CD4-positive, CD25-positive, alpha-beta regulatory T cell (primary cell): ENCODE measurements at regions not wholly inside any gene's neighbourhood (a gene's known extent, or its start where the extent isn't known, plus 50 kb on each side); places are given as distances from the start of the nearest gene placed in this dataset.
"Not testable (repeated sequence)": the region's sequence is repeated elsewhere in the genome, so short reads cannot be mapped to it uniquely, and the experiment has no call there.

Experiments
- ATAC-seq, 2 donors: fragments of 150-1000 bp; cut with Tn5 transposase; one replicate each; pipeline ENCODE4 v1.10.0; 2021; ENCODE audit warnings: low read depth in 2 of 2, moderate number of reproducible peaks in 2 of 2, moderate library complexity in 1 of 2
- DNase-seq, 3 donors: peaks; one replicate each; pipeline versions ENCODE4 v3.0.0 to v3.0.0-alpha.2; 2012 to 2022; ENCODE audit warnings: mixed read lengths in 1 of 3
- H3K27ac ChIP-seq: one replicate; pipeline ENCODE4 v1.7.0; 2013; ENCODE audit warnings: mild to moderate bottlenecking, low read length; ENCODE audit not compliant: insufficient read depth, poor library complexity, severe bottlenecking
- H3K27me3 ChIP-seq: one replicate; pipeline ENCODE4 v1.7.0; 2013; ENCODE audit warnings: low read length; ENCODE audit not compliant: control insufficient read depth, insufficient read depth
- H3K36me3 ChIP-seq: one replicate; pipeline ENCODE4 v1.7.0; 2013; ENCODE audit warnings: mild to moderate bottlenecking, low read length, moderate library complexity; ENCODE audit not compliant: control insufficient read depth, insufficient read depth
- H3K4me1 ChIP-seq: 2 replicates; pipeline ENCODE4 v1.7.0; 2013; ENCODE audit warnings: mild to moderate bottlenecking, low read length; ENCODE audit not compliant: insufficient read depth, control insufficient read depth, poor library complexity, severe bottlenecking
- H3K4me3 ChIP-seq: one replicate; pipeline ENCODE4 v1.7.0; 2013; ENCODE audit warnings: low read depth, mild to moderate bottlenecking, low read length, moderate library complexity
- H3K9me3 ChIP-seq, 2 experiments: 1 replicate in 1 of 2; 2 replicates in 1 of 2; pipeline ENCODE4 v1.7.0; 2013; ENCODE audit warnings: low read length in 2 of 2, mild to moderate bottlenecking in 1 of 2, moderate library complexity in 1 of 2; ENCODE audit not compliant: control insufficient read depth in 2 of 2
- H3K27ac Mint-ChIP-seq, 3 donors: one replicate each; pipeline ENCODE4 v1.8.0; 2020 to 2022; ENCODE audit warnings: mild to moderate bottlenecking in 3 of 3, mixed read lengths in 3 of 3, moderate library complexity in 2 of 3
- H3K27me3 Mint-ChIP-seq: one replicate; pipeline ENCODE4 v1.8.0; 2022; ENCODE audit warnings: mild to moderate bottlenecking, mixed read lengths
- H3K36me3 Mint-ChIP-seq: one replicate; pipeline ENCODE4 v1.8.0; 2020; ENCODE audit warnings: mixed read lengths
- H3K4me1 Mint-ChIP-seq, 4 donors: one replicate each; pipeline ENCODE4 v1.8.0; 2020 to 2022; ENCODE audit warnings: mixed read lengths in 4 of 4, mild to moderate bottlenecking in 1 of 4
- H3K4me3 Mint-ChIP-seq, 4 donors: one replicate each; pipeline ENCODE4 v1.8.0; 2020 to 2022; ENCODE audit warnings: mild to moderate bottlenecking in 4 of 4, mixed read lengths in 4 of 4, moderate library complexity in 3 of 4
- H3K9me3 Mint-ChIP-seq, 7 donors: one replicate each; pipeline ENCODE4 v1.8.0; 2020 to 2022; ENCODE audit warnings: mixed read lengths in 7 of 7, mild to moderate bottlenecking in 3 of 7, moderate library complexity in 2 of 7

DNA sequence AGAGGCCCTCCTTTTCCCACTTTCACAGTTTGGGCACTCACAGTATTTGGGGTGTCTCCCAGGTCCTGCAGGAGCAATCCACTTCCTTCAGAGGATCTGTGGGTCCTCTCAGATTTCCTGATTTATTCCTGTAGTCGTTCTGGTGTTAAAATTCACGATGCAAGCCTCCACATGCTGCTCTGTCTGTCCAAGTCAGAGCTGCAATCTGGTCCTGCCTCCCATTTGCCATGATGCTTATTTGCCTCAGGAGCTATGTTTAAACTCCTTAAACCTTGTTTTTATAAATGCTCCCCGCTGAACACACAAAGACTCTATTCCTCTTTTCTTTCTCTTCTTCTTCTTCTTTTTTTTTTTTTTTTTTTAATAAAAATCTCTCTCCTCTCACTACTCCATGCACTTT, 558.7 kb upstream of the NECTIN3 start:
- no peaks in the 10 kb centered on the region for H3K9me3 ChIP-seq
- no peak overlapping the region for H3K27ac ChIP-seq
- Mint-ChIP-seq H3K36me3 (no peaks in the 10 kb centered on the region), H3K27me3 (peaks cover 5% of the 10 kb centered on the region), H3K9me3 (peaks cover 0 to 12% (median 6%) of the 10 kb centered on the region in 7 donors), H3K4me3 (no peak overlapping the region), H3K4me1 (no peaks in the 10 kb centered on the region), H3K27ac (no peak overlapping the region)
- no peaks in the 10 kb centered on the region for H3K36me3 ChIP-seq
- H3K27me3 ChIP-seq: no peaks in the 10 kb centered on the region
- ATAC-seq (no peak), DNase-seq (no peak)
- no peaks in the 10 kb centered on the region for H3K4me1 ChIP-seq
- H3K4me3 ChIP-seq: no peak overlapping the region

DNA sequence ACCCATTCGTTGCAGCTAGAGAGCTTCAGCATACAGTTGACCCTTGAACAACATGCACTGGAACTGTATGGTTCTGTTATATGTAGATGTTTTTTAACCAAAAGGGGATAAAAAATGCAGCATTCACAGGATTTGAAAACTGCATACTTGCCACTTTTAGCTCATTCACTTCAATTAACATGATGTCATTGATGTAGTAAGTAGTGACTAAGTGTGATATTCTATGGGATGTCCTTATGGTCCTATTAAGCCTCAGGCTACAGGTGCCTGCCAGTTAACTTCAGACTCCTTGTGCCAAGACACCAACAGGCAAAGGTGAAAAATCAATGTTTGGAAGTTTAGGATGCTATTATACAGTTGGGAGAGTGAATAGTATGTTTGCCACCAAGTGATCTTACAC, 553.6 kb upstream of the NECTIN3 start:
- Mint-ChIP-seq H3K4me1 (no peaks in the 10 kb centered on the region), H3K4me3 (no peak overlapping the region), H3K27me3 (peaks cover 5% of the 10 kb centered on the region), H3K27ac (no peak overlapping the region), H3K9me3 (peaks cover 0 to 5% (median 0%) of the 10 kb centered on the region in 7 donors), H3K36me3 (no peaks in the 10 kb centered on the region)
- DNase-seq (no peak), ATAC-seq (no peak)
- H3K27ac ChIP-seq: no peak overlapping the region
- H3K36me3 ChIP-seq: no peaks in the 10 kb centered on the region
- H3K9me3 ChIP-seq: no peaks in the 10 kb centered on the region
- H3K27me3 ChIP-seq: no peaks in the 10 kb centered on the region
- no peaks in the 10 kb centered on the region for H3K4me1 ChIP-seq
- H3K4me3 ChIP-seq: no peak overlapping the region

DNA sequence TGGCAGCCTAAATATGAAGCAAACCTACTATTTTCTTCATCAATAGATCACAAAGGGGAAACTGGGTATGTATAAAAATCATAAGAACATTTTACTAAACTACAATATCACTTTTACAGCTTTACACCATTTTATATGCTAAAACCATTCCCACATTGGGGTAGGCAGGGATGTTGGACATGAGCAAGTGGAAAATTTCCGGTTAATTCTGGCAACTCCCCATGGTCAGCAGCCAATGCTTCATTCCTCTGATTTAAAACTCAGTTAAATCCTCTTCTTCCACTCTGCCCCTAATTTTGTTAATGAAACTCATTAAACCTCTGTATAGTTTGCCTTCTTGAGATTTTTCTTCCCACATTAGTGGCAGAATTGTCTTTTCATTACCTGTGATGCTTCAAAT, 552.5 kb upstream of the NECTIN3 start:
- Histone ChIP-seq H3K9me3 (no peaks in the 10 kb centered on the region), H3K4me1 (no peaks in the 10 kb centered on the region), H3K36me3 (no peaks in the 10 kb centered on the region), H3K4me3 (no peak overlapping the region), H3K27me3 (no peaks in the 10 kb centered on the region), H3K27ac (no peak overlapping the region)
- Mint-ChIP-seq H3K27ac (no peak overlapping the region), H3K4me3 (no peak overlapping the region), H3K36me3 (no peaks in the 10 kb centered on the region), H3K4me1 (no peaks in the 10 kb centered on the region), H3K27me3 (peaks cover 5% of the 10 kb centered on the region), H3K9me3 (peaks cover 0 to 5% (median 0%) of the 10 kb centered on the region in 7 donors)
- DNase-seq (no peak), ATAC-seq (no peak)

DNA sequence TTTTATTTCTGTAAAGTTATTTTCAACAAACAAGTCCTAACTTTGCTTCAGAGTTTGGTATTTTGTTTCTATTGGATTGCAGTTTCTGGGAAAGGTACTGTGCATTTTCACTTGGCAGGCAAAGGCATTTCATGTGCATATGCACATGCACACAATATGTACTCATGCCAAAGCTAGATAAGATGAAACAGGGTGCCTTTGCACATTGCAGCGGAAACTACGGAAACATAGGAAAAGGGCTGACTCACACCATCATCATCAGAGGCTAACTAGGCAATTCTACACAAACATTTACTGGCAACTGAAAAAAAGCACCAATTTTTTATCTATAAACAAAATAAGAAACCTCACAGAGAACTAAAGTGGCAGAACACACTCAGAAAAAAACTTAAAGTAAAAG, 550.6 kb upstream of the NECTIN3 start:
- Histone ChIP-seq H3K36me3 (no peaks in the 10 kb centered on the region), H3K4me3 (no peak overlapping the region), H3K9me3 (no peaks in the 10 kb centered on the region), H3K27me3 (no peaks in the 10 kb centered on the region), H3K4me1 (no peaks in the 10 kb centered on the region), H3K27ac (no peak overlapping the region)
- Mint-ChIP-seq H3K27me3 (peaks cover 5% of the 10 kb centered on the region), H3K27ac (no peak overlapping the region), H3K36me3 (no peaks in the 10 kb centered on the region), H3K4me3 (no peak overlapping the region), H3K9me3 (peaks cover 0 to 5% (median 0%) of the 10 kb centered on the region in 7 donors), H3K4me1 (no peaks in the 10 kb centered on the region)
- no peak for ATAC-seq
- no peak for DNase-seq

DNA sequence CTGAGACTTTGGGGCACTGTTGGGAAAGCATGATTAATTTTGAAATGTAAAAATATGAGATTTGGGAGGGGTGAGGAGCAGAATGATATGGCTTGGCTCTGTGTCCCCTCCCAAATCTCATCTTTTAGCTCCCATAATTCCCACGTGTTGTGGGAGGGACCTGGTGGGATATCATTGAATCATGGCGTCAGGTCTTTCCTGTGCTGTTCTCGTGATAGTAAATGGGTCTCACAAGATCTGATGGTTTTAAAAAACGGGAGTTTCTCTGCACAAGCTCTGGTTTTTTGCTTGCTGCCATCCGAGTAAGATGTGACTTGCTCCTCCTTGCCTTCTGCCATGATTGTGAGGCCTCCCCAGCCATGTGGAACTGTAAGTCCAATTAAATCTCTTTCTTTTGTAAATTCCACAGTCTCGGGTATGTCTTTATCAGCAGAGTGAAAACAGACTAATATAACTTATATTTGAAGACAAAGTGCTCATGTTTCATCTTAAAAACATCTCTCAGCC, 546.0 kb upstream of the NECTIN3 start:
- H3K27ac ChIP-seq, H3K4me3 ChIP-seq, H3K36me3 ChIP-seq, H3K4me1 ChIP-seq, H3K9me3 Mint-ChIP-seq, H3K36me3 Mint-ChIP-seq, H3K4me3 Mint-ChIP-seq, H3K9me3 ChIP-seq, DNase-seq, H3K27me3 ChIP-seq, H3K4me1 Mint-ChIP-seq, H3K27me3 Mint-ChIP-seq, ATAC-seq, H3K27ac Mint-ChIP-seq: not testable (repeated sequence)

DNA sequence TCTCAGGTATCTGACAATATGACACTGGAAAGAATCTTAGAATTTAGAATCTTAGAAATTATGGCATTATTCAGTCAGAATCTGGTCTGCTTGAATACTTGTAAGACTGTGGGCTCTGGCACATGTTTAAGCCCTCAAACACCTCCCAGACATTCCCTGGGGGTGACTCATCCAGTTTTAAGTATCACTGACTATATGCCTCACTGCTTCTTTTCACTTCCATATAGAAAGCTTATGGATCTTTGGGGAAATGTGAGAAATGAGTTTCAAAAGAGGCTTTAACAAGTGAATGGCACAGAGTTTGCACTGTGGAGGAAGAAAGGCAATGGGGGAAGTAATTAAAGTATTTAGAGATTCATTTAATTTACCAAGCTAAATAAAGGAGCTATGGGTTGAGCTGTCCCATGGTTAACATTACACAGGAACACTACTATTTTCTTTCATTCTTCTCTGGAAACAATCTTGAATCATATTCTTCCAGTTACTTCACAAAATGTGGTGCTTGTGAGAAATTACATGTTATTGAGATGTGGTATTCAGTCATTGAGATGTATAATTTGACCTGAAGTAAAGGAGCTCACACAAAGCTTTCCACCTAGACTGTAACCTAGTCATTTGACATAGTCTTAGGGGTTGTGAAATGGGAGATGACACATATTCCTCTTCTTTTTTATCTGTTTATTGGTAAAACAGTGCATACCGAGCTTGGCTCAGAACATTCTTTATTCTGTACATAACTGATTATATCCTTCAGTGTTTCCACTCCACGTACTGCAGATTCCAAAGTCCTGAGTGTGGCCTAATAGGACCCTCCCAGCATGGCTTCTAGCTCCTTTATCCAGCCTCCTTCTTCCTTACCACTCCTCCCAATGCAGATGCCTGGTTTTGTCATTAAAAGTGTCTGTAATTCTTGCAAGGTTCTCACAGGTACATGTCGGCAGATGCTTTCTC, 544.6 kb upstream of the NECTIN3 start:
- H3K4me1 Mint-ChIP-seq: no peaks in the 10 kb centered on the region
- no peaks in the 10 kb centered on the region for H3K36me3 Mint-ChIP-seq
- H3K9me3 Mint-ChIP-seq: no peaks in the 10 kb centered on the region

DNA sequence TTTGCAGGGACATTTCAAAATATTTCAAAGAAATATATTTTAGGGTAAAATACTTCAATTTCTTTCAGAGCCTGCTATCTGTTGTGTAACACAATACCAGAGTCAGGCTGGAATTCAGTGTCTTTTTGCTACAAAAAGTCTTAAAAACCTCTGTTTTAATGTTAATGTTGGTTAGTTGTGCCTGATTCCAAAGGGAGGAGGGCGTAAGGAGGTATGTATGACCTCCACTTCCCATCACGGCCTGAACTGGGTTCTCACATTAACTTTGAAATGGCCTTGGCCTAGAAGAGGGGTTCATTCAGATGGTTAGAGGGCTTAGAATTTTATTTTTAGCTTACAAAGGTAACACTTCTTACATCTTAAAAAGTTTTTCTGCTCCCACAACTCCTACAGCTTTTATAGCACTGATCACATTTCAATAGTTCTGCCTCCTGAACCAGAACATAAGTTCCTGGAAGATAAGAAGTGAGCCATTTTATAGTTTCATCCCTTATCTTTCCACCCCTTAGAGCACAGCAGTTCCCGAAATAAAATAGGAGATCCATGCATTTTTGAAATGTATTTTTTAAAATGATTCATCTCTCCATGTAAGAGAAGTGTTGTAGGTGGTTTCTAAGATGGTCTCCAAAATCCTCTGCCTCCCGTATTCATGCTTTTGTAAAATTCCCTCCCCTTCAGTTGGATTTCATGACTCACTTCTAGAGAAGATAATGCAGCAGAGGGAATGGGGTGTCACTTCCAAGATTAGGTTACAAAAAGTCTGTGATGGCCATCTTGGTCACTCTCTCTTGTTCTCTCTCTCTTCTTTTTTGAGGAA, 543.1 kb upstream of the NECTIN3 start:
- H3K4me1 Mint-ChIP-seq: no peaks in the 10 kb centered on the region
- H3K27ac Mint-ChIP-seq: no peak overlapping the region

More for the DNA sequence above, 544.6 kb upstream of the NECTIN3 start:
- H3K4me3 ChIP-seq: no peak overlapping the region
- Mint-ChIP-seq H3K27me3 (no peaks in the 10 kb centered on the region), H3K4me3 (no peak overlapping the region), H3K27ac (no peak overlapping the region)
- ATAC-seq (no peak), DNase-seq (no peak)
- H3K9me3 ChIP-seq: no peaks in the 10 kb centered on the region
- no peaks in the 10 kb centered on the region for H3K27me3 ChIP-seq
- no peaks in the 10 kb centered on the region for H3K36me3 ChIP-seq
- no peaks in the 10 kb centered on the region for H3K4me1 ChIP-seq
- H3K27ac ChIP-seq: no peak overlapping the region

More for the DNA sequence above, 543.1 kb upstream of the NECTIN3 start:
- H3K27me3 ChIP-seq: no peaks in the 10 kb centered on the region
- H3K36me3 ChIP-seq: no peaks in the 10 kb centered on the region
- no peak overlapping the region for H3K27ac ChIP-seq
- H3K27me3 Mint-ChIP-seq: no peaks in the 10 kb centered on the region
- H3K36me3 Mint-ChIP-seq: no peaks in the 10 kb centered on the region
- H3K4me3 Mint-ChIP-seq: no peak overlapping the region
- ATAC-seq: no peak
- no peaks in the 10 kb centered on the region for H3K4me1 ChIP-seq
- no peaks in the 10 kb centered on the region for H3K9me3 ChIP-seq
- no peak for DNase-seq
- no peaks in the 10 kb centered on the region for H3K9me3 Mint-ChIP-seq
- no peak overlapping the region for H3K4me3 ChIP-seq
